Kidney (tissue), 13 donors: ENCODE measurements at regions not wholly inside any gene's neighbourhood (a gene's known extent, or its start where the extent isn't known, plus 50 kb on each side); places are given as distances from the start of the nearest gene placed in this dataset.

Source experiments
- DNase-seq, 5 donors: peaks; one replicate each; pipeline ENCODE4 v3.0.0-alpha.2; 2013 to 2020
- FAIRE-seq: peaks from 2 replicates; lab custom pipeline; 2012; peaks lifted over from hg19 to GRCh38; lab: Jason Lieb, UNC
- H3K27ac ChIP-seq, 2 donors: one replicate each; pipeline ENCODE4 v1.7.0; 2013; ENCODE audit warnings: low read depth in 2 of 2, low read length in 2 of 2, inconsistent platforms in 1 of 2
- H3K27me3 ChIP-seq: one replicate; pipeline ENCODE4 v1.7.1; 2013; ENCODE audit warnings: low read length, inconsistent platforms; ENCODE audit not compliant: control insufficient read depth, insufficient read depth
- H3K36me3 ChIP-seq, 3 donors: one replicate each; pipeline versions ENCODE4 v1.7.0 to v1.7.1; 2013; ENCODE audit warnings: low read length in 3 of 3, control low read depth in 1 of 3, inconsistent platforms in 1 of 3; ENCODE audit not compliant: insufficient read depth in 3 of 3, control insufficient read depth in 2 of 3
- H3K4me1 ChIP-seq, 3 donors: one replicate each; pipeline versions ENCODE4 v1.7.0 to v1.7.1; 2013; ENCODE audit warnings: low read length in 3 of 3, inconsistent platforms in 1 of 3, low read depth in 1 of 3; ENCODE audit not compliant: control insufficient read depth in 2 of 3, insufficient read depth in 2 of 3
- H3K4me3 ChIP-seq, 3 donors: one replicate each; pipeline versions ENCODE4 v1.7.0 to v1.8.1; 2013; ENCODE audit warnings: low read length in 3 of 3, control low read depth in 1 of 3, inconsistent platforms in 1 of 3
- H3K9ac ChIP-seq, 3 donors: one replicate each; pipeline versions ENCODE4 v1.7.0 to v1.7.1; 2013; ENCODE audit warnings: low read length in 3 of 3, control low read depth in 1 of 3, inconsistent platforms in 1 of 3
- H3K9me3 ChIP-seq, 3 donors: one replicate each; pipeline versions ENCODE4 v1.7.0 to v1.7.1; 2013; ENCODE audit warnings: low read length in 3 of 3, control low read depth in 1 of 3, inconsistent platforms in 1 of 3; ENCODE audit not compliant: control insufficient read depth in 2 of 3, insufficient read depth in 1 of 3
- CTCF ChIP-seq: IDR thresholded peaks from 3 replicates; pipeline ENCODE4 v1.5.1; 2012; ENCODE audit warnings: mild to moderate bottlenecking, moderate library complexity, borderline replicate concordance; ENCODE audit not compliant: insufficient read depth; ENCODE audit errors: extremely low read depth
- intact Hi-C: fragments of 100-400 bp; cut with DNase I; formaldehyde crosslinking; loops from one replicate; pipeline ENCODE4 v1.11.1; 2022
- donor health status: control.
- donor health status: control.
- donor health status: control.
- donor health status: control.
- donor health status: control.
- donor health status: DM: yes; HTN: yes; CAD: no.
- donor health status: Normal renal cell carcinoma (clear cell type).

- no peak for TF ChIP-seq CTCF
- Histone ChIP-seq H3K4me3 (no peak overlapping the region), H3K27me3 (no peaks in the 10 kb centered on the region), H3K36me3 (no peaks in the 10 kb centered on the region), H3K27ac (no peak overlapping the region), H3K9me3 (no peaks in the 10 kb centered on the region), H3K9ac (no peak overlapping the region), H3K4me1 (no peaks in the 10 kb centered on the region)
- DNase-seq: peak in 1 of 5 donors; percentile 12
- FAIRE-seq: no peak
- intact Hi-C loops: no loop called here
These were observed 485.2 kb upstream of the SALL3 start for GRCh38 chr18:78494204-78495085.

DNA sequence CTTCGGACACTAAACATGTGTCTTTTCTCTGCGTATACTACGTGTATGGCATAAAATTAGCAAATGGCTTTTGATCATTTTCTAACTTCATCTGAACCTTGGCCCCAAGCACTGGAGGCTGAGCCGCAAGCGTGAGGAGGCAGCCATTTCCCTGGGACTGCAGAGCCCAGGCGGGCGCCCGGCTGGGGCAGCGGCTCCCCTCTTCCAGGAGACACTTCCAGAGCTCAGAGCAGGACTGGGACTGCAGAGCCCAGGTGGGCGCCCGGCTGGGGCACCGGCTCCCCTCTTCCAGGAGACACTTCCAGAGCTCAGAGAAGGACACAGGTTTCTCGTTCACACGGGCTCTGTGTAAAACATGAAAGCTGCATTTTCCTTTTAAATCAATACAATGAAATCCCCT, 484.1 kb upstream of the SALL3 start:
- intact Hi-C loops: no loop called here

DNA sequence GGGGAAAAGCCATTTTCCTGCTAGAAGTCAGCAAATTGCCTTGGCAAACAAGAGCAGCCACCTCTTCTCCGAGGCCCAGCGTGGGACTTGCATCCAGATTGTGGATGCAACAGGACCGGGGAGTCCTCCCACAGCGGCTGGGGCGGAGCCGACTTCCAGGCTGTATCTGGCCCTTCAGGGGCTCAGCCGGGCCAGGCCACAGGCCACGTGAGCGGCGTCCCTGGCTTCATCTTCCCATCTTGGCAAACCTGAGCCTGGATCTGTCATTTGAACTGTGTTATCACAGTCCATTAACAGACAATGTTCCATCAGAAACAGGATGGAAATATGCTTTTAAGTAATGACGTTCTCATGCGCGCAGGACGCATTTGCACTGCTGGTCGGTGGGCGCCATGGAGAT, 483.5 kb upstream of the SALL3 start:
- no peaks in the 10 kb centered on the region for H3K9me3 ChIP-seq
- no peak overlapping the region for H3K9ac ChIP-seq
- no peaks in the 10 kb centered on the region for H3K36me3 ChIP-seq
- H3K4me1 ChIP-seq: no peaks in the 10 kb centered on the region
- H3K4me3 ChIP-seq: no peak overlapping the region
- H3K27me3 ChIP-seq: no peaks in the 10 kb centered on the region
- DNase-seq (no peak), FAIRE-seq (no peak)
- no peak overlapping the region for H3K27ac ChIP-seq
- intact Hi-C loops: no loop called here
- no peak for TF ChIP-seq CTCF

More for the DNA sequence above, 484.1 kb upstream of the SALL3 start:
- DNase-seq: no peak
- no peaks in the 10 kb centered on the region for H3K9me3 ChIP-seq
- H3K27me3 ChIP-seq: no peaks in the 10 kb centered on the region
- no peaks in the 10 kb centered on the region for H3K36me3 ChIP-seq
- TF ChIP-seq CTCF: no peak
- H3K9ac ChIP-seq: no peak overlapping the region
- H3K4me1 ChIP-seq: no peaks in the 10 kb centered on the region
- FAIRE-seq: no peak
- no peak overlapping the region for H3K4me3 ChIP-seq
- H3K27ac ChIP-seq: no peak overlapping the region
